ENCODE measurements at regions not wholly inside any gene's neighbourhood (a gene's known extent, or its start where the extent isn't known, plus 50 kb on each side); places are given as distances from the start of the nearest gene placed in this dataset.

DNA sequence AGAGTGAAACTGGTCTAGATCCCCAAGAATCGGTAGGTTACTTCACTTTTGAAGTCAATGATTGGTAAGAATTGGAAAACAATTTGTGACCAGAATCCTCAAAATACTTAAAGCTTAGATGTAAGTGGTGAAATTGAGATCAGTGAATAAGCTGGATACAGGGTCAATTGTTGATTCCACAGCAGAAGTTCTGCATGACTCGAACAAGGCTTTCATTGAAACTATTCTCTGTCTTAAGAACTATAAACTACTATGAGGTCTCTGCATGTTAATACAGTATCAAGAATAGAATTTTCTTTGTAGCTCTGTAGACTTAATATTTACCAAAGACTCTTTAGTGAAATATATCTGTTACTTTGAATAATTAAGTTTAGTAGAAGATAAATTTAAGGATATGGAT is 324.2 kb upstream of the FIGN start:
- TF ChIP-seq, protein P1, sequence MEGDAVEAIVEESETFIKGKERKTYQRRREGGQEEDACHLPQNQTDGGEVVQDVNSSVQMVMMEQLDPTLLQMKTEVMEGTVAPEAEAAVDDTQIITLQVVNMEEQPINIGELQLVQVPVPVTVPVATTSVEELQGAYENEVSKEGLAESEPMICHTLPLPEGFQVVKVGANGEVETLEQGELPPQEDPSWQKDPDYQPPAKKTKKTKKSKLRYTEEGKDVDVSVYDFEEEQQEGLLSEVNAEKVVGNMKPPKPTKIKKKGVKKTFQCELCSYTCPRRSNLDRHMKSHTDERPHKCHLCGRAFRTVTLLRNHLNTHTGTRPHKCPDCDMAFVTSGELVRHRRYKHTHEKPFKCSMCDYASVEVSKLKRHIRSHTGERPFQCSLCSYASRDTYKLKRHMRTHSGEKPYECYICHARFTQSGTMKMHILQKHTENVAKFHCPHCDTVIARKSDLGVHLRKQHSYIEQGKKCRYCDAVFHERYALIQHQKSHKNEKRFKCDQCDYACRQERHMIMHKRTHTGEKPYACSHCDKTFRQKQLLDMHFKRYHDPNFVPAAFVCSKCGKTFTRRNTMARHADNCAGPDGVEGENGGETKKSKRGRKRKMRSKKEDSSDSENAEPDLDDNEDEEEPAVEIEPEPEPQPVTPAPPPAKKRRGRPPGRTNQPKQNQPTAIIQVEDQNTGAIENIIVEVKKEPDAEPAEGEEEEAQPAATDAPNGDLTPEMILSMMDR (IDR thresholded peaks at IDR 0.05; ENCODE audit: borderline replicate concordance, insufficient read depth, low read depth, low read length): no peak
- H3K4me3 ChIP-seq (ENCODE audit: low read depth, low read length): no peak overlapping the region

DNA sequence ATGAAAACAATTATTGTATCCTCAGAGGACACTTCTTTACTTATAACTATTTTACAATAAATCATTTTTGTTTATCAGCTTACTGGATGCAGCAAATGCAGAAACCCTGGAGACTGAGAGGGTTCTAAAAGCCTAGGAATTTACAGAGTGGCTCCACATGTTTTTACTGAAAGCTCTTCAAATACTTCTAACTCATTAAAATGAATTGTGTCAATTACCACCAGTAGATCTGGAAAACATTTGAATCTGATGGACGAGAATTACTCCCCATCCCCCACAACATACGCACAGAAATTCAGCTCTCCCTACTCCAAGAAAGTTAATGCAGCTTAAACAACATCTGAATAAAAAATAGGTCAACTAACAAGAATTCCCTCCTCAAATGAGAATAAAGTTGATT is 319.8 kb upstream of the FIGN start:
- TF ChIP-seq, protein P1 (IDR thresholded peaks at IDR 0.05; ENCODE audit: borderline replicate concordance, insufficient read depth, low read depth, low read length): no peak
- H3K4me3 ChIP-seq (ENCODE audit: low read depth, low read length): no peak overlapping the region

DNA sequence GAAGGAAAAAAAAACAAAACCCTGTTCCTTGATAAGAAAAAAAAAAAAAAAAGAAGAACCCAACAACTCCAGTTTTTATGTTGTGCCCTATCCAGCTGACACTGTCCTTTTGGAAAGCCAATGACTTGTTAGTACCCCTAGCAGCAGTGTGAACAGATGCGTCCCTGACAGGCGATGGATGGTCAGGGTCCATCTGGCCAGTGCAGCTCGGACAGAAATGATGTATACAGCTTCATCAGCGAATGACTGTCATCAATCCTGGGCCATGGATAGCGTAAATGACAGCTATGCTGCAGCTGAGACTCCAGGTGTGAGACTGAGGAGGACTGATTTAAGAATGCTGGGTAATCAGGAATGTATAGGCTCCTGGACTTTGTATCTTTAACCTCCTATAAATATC is 318.8 kb upstream of the FIGN start:
- no peak overlapping the region for H3K4me3 ChIP-seq (ENCODE audit: low read depth, low read length)
- TF ChIP-seq, protein P1 (IDR thresholded peaks at IDR 0.05; ENCODE audit: borderline replicate concordance, insufficient read depth, low read depth, low read length): no peak

DNA sequence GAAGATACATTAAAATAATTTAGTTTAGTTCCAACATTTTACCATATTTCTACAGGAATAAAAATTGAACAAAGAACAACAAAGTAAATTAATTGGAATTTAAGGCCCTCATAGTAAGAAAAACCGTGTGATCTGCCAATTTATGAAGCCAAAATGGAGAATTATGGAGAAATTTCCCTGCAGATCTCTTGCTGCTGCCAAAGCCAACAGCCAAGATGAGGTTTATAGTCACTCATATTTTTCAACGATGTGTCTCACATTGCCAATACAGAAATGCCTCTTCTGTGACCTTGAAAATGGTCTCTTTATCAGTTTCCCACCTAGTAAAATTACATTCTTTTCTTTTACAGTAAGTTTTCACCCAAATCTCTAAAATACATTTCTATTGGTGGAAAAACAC is 317.2 kb upstream of the FIGN start:
- H3K4me3 ChIP-seq (ENCODE audit: low read depth, low read length): no peak overlapping the region
- TF ChIP-seq, protein P1 (IDR thresholded peaks at IDR 0.05; ENCODE audit: borderline replicate concordance, insufficient read depth, low read depth, low read length): no peak

DNA sequence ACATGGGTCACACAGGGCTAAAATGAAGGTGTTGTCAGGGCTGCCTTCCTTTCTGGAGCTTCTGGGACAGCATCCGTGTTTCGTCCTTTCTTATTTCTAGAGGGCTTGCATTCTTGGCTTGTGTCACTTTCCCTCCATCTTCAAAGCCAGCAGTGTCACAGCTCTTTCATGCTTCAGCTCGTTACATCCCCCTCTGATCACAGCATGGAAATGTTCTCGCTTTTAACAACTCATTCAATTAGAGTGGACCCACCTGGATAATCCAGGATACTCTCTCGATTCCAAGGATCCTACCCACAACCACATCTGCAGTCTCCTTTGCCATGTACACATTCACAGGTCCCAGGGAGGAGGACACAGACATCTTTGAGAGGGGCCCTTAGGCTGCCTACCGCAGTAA is 316.2 kb upstream of the FIGN start:
- TF ChIP-seq, protein P1 (IDR thresholded peaks at IDR 0.05; ENCODE audit: borderline replicate concordance, insufficient read depth, low read depth, low read length): no peak
- H3K4me3 ChIP-seq (ENCODE audit: low read depth, low read length): no peak overlapping the region

DNA sequence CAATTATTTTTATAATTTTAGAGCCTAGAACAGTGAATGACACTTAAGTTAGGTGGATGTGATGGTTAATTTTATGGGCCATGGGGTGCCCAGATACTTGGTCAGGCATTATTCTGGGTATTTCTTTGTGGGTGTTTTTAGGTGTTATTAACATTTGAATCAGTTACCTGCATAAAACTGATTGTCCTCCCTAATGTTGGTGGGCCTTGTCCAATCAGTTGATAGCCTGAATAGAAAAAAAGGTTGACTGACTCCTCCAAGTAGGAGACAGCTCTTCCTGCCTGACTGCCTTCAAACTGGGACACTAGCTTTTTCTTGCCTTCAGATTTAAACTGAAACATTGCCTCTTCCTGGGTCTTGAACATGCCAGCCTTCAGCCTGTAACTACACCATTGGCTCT is 312.9 kb upstream of the FIGN start:
- TF ChIP-seq, protein P1 (IDR thresholded peaks at IDR 0.05; ENCODE audit: borderline replicate concordance, insufficient read depth, low read depth, low read length): no peak
- H3K4me3 ChIP-seq (ENCODE audit: low read depth, low read length): no peak overlapping the region

DNA sequence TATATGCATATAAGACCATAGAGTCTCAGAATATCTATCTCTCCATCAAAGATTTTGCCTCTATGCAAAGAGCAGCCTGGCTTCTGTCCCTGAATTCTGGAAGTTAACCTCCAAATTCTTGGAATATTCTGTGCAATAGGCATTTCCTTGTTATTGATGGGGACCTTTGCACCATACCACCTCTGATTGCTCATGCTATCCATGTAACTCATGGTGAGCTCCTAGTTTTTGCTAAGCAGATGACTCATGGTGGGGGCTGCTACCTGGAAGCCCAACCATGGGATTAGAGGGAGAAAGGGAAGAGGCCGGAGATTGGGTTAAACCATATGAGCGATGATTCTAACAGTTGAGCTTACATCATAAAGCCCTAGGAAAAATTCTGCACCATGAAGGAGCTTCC is 310.2 kb upstream of the FIGN start:
- TF ChIP-seq, protein P1 (IDR thresholded peaks at IDR 0.05; ENCODE audit: borderline replicate concordance, insufficient read depth, low read depth, low read length): no peak

More for the DNA sequence above, 310.2 kb upstream of the FIGN start:
- H3K4me3 ChIP-seq (ENCODE audit: low read depth, low read length): no peak overlapping the region
